ENCODE measurements at regions not wholly inside any gene's neighbourhood (a gene's known extent, or its start where the extent isn't known, plus 50 kb on each side); places are given as distances from the start of the nearest gene placed in this dataset.

GRCh38 chr1:119286587-119287181 is 81.9 kb upstream of the HAO2 start:
- WGBS, 2 donors, result 46 to 49% methylated on average over 8 of the region's 8 CpGs
- H3K27me3 ChIP-seq, result no peaks in the 10 kb centered on the region
- no peak overlapping the region for H3K27ac ChIP-seq
- no peaks in the 10 kb centered on the region for H3K36me3 ChIP-seq
- H3K4me3 ChIP-seq, result no peak overlapping the region
- intact Hi-C loops (cut with DNase I), result loop anchor here (1.0 kb wide), 1 partner anchor 81 kb away; no protein-coding TSS in a partner anchor
- TF ChIP-seq EP300 (IDR thresholded peaks at IDR 0.05), result no peak
- TF ChIP-seq, protein P1, sequence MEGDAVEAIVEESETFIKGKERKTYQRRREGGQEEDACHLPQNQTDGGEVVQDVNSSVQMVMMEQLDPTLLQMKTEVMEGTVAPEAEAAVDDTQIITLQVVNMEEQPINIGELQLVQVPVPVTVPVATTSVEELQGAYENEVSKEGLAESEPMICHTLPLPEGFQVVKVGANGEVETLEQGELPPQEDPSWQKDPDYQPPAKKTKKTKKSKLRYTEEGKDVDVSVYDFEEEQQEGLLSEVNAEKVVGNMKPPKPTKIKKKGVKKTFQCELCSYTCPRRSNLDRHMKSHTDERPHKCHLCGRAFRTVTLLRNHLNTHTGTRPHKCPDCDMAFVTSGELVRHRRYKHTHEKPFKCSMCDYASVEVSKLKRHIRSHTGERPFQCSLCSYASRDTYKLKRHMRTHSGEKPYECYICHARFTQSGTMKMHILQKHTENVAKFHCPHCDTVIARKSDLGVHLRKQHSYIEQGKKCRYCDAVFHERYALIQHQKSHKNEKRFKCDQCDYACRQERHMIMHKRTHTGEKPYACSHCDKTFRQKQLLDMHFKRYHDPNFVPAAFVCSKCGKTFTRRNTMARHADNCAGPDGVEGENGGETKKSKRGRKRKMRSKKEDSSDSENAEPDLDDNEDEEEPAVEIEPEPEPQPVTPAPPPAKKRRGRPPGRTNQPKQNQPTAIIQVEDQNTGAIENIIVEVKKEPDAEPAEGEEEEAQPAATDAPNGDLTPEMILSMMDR (IDR thresholded peaks at IDR 0.05), result peak in 2 of 4 experiments; percentile 48 to 55
- H3K9me3 ChIP-seq, result no peaks in the 10 kb centered on the region
- H3K4me1 ChIP-seq, result no peaks in the 10 kb centered on the region
- no peak for DNase-seq

DNA sequence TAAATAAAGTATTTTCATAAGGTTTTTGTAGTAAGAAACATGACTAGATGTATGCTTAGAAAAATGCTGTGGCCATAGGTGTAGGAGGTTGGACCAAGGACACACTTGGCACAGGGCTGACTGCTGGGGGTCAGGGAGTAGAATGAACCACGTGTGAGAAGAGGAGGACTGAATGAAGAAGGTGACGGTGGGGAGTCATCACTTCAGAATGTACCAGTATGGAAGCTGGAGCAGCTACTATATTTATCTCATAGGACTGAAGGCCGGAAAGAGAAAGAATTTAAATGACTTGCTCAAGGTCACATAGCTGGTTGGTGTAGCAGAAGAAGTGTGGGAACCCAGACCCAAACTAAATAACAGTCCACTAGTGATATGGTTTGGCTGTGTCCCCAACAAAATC is 79.8 kb upstream of the HAO2 start:
- H3K36me3 ChIP-seq, result no peaks in the 10 kb centered on the region
- no peaks in the 10 kb centered on the region for H3K4me1 ChIP-seq
- DNase-seq, result no peak
- H3K4me3 ChIP-seq, result no peak overlapping the region
- H3K27me3 ChIP-seq, result no peaks in the 10 kb centered on the region
- no peak overlapping the region for H3K27ac ChIP-seq
- TF ChIP-seq EP300 (IDR thresholded peaks at IDR 0.05) (no peak), POLR2AphosphoS5 (IDR thresholded peaks at IDR 0.05) (no peak), POLR2A (IDR thresholded peaks at IDR 0.05) (no peak)
- TF ChIP-seq, protein P1 (IDR thresholded peaks at IDR 0.05), result no peak
- no peaks in the 10 kb centered on the region for H3K9me3 ChIP-seq
- WGBS, 2 donors, result 79 to 85% methylated on average over 3 of the region's 3 CpGs
- intact Hi-C loops (cut with DNase I), result no loop called here

GRCh38 chr1:119290297-119290696 is 78.3 kb upstream of the HAO2 start:
- no peak overlapping the region for H3K27ac ChIP-seq
- no peaks in the 10 kb centered on the region for H3K36me3 ChIP-seq
- WGBS, 2 donors, result 62 to 83% methylated on average over 4 of the region's 4 CpGs
- H3K4me3 ChIP-seq, result no peak overlapping the region
- H3K4me1 ChIP-seq, result no peaks in the 10 kb centered on the region
- DNase-seq, result no peak
- intact Hi-C loops (cut with DNase I), result no loop called here
- no peaks in the 10 kb centered on the region for H3K9me3 ChIP-seq
- H3K27me3 ChIP-seq, result no peaks in the 10 kb centered on the region
- TF ChIP-seq EP300 (IDR thresholded peaks at IDR 0.05), result no peak
- no peak for TF ChIP-seq POLR2AphosphoS5 (IDR thresholded peaks at IDR 0.05)
- no peak for TF ChIP-seq POLR2A (IDR thresholded peaks at IDR 0.05)
- TF ChIP-seq, protein P1 (IDR thresholded peaks at IDR 0.05), result no peak

- Histone ChIP-seq H3K27me3 (no peaks in the 10 kb centered on the region), H3K36me3 (no peaks in the 10 kb centered on the region), H3K27ac (no peak overlapping the region), H3K9me3 (no peaks in the 10 kb centered on the region), H3K4me3 (no peak overlapping the region), H3K4me1 (no peaks in the 10 kb centered on the region)
- DNase-seq, result no peak
- 41 to 71% methylated on average over 2 of the region's 2 CpGs for whole genome bisulfite sequencing, 2 donors
- intact Hi-C loops (cut with DNase I), result no loop called here
- TF ChIP-seq, protein P1 (IDR thresholded peaks at IDR 0.05), result no peak
- TF ChIP-seq POLR2A (IDR thresholded peaks at IDR 0.05) (no peak), EP300 (IDR thresholded peaks at IDR 0.05) (no peak), POLR2AphosphoS5 (IDR thresholded peaks at IDR 0.05) (no peak)
Observed at GRCh38 chr1:119291611-119292206, 76.9 kb upstream of the HAO2 start.

GRCh38 chr1:119293797-119294196 is 74.8 kb upstream of the HAO2 start:
- no peak overlapping the region for H3K27ac ChIP-seq
- intact Hi-C loops (cut with DNase I), result no loop called here
- no peak for DNase-seq
- TF ChIP-seq EP300 (IDR thresholded peaks at IDR 0.05) (no peak), POLR2A (IDR thresholded peaks at IDR 0.05) (no peak)
- 91 to 92% methylated on average over 3 of the region's 3 CpGs for WGBS, 2 donors
- no peak overlapping the region for H3K4me3 ChIP-seq
- no peaks in the 10 kb centered on the region for H3K27me3 ChIP-seq
- no peaks in the 10 kb centered on the region for H3K9me3 ChIP-seq
- no peaks in the 10 kb centered on the region for H3K4me1 ChIP-seq
- no peaks in the 10 kb centered on the region for H3K36me3 ChIP-seq
